ENCODE measurements at regions not wholly inside any gene's neighbourhood (a gene's known extent, or its start where the extent isn't known, plus 50 kb on each side); places are given as distances from the start of the nearest gene placed in this dataset.

GRCh38 chr1:87226341-87226760 lies 102.3 kb upstream of the LMO4 start:
- no peak for TF ChIP-seq CTCF (conservative IDR thresholded peaks at IDR 0.05 in 1 of 2, IDR thresholded peaks at IDR 0.05 in 1 of 2; ENCODE audit: extremely low read depth in 1 of 2, insufficient read depth in 1 of 2, low read depth in 1 of 2, low read length in 2 of 2)
- TF ChIP-seq EZH2 (IDR thresholded peaks at IDR 0.05; ENCODE audit: borderline replicate concordance, low read length) = no peak
